ENCODE measurements at regions not wholly inside any gene's neighbourhood (a gene's known extent, or its start where the extent isn't known, plus 50 kb on each side); places are given as distances from the start of the nearest gene placed in this dataset.

- no peak for DNase-seq (ENCODE audit: low read depth)
- no peak overlapping the region for H3K4me3 ChIP-seq (ENCODE audit: low read depth, low read length)
- no peak for TF ChIP-seq CTCF (conservative IDR thresholded peaks at IDR 0.05; ENCODE audit: low read depth, low read length)
Observed at GRCh38 chr4:58061967-58062366, 951.8 kb upstream of the IGFBP7 start.

- H3K4me3 ChIP-seq (ENCODE audit: low read depth, low read length), result no peak overlapping the region
- TF ChIP-seq CTCF (conservative IDR thresholded peaks at IDR 0.05; ENCODE audit: low read depth, low read length), result no peak
- no peak for DNase-seq (ENCODE audit: low read depth)
Observed at GRCh38 chr4:58050439-58050838, 940.3 kb upstream of the IGFBP7 start.

GRCh38 chr4:58048491-58048890 lies 938.3 kb upstream of the IGFBP7 start:
- TF ChIP-seq CTCF (conservative IDR thresholded peaks at IDR 0.05; ENCODE audit: low read depth, low read length), result no peak
- no peak overlapping the region for H3K4me3 ChIP-seq (ENCODE audit: low read depth, low read length)
- no peak for DNase-seq (ENCODE audit: low read depth)

- TF ChIP-seq CTCF (conservative IDR thresholded peaks at IDR 0.05; ENCODE audit: low read depth, low read length), result no peak
- no peak for DNase-seq (ENCODE audit: low read depth)
- H3K4me3 ChIP-seq (ENCODE audit: low read depth, low read length), result no peak overlapping the region
Observed at GRCh38 chr4:58042176-58042575, 932.0 kb upstream of the IGFBP7 start.

GRCh38 chr4:57993944-57994343 lies 883.8 kb upstream of the IGFBP7 start:
- no peak for TF ChIP-seq CTCF (conservative IDR thresholded peaks at IDR 0.05; ENCODE audit: low read depth, low read length)
- H3K4me3 ChIP-seq (ENCODE audit: low read depth, low read length), result no peak overlapping the region
- DNase-seq (ENCODE audit: low read depth), result no peak

- H3K4me3 ChIP-seq (ENCODE audit: low read depth, low read length), result no peak overlapping the region
- TF ChIP-seq CTCF (conservative IDR thresholded peaks at IDR 0.05; ENCODE audit: low read depth, low read length), result no peak
- DNase-seq (ENCODE audit: low read depth), result no peak
Observed at GRCh38 chr4:57989430-57989829, 879.2 kb upstream of the IGFBP7 start.

GRCh38 chr4:57985161-57985560 lies 875.0 kb upstream of the IGFBP7 start:
- TF ChIP-seq CTCF (conservative IDR thresholded peaks at IDR 0.05; ENCODE audit: low read depth, low read length), result no peak

More at GRCh38 chr4:57985161-57985560, 875.0 kb upstream of the IGFBP7 start:
- H3K4me3 ChIP-seq (ENCODE audit: low read depth, low read length), result no peak overlapping the region
- no peak for DNase-seq (ENCODE audit: low read depth)
